ENCODE measurements at regions not wholly inside any gene's neighbourhood (a gene's known extent, or its start where the extent isn't known, plus 50 kb on each side); places are given as distances from the start of the nearest gene placed in this dataset.

DNA sequence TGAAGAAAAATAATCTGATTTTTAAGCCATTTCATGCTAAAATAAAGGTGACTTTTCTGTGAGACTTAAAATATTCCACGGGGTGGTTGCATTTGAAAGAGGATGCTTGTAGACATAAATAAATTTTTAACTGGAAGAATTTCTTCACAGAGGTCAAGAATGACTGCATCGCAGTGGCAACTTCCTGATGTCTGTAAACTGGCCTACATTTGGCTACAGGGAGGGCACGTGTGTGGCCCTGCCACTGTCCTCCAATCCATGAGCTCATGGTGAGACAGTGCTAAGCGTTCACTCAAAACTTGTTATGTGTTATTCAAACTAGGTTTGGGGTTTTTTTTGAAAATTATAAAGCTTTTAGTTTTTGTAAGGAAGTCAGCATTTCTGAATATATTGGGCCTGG is 1089.3 kb downstream of the EFNB2 start:
- ATAC-seq = no peak
- intact Hi-C loops (cut with DNase I) = no loop called here

GRCh38 chr13:105445796-105446195 is 1089.7 kb downstream of the EFNB2 start:
- no peak for DNase-seq
- ATAC-seq = no peak
- intact Hi-C loops (cut with DNase I) = no loop called here

More for the DNA sequence above, 1089.3 kb downstream of the EFNB2 start:
- DNase-seq = no peak

DNA sequence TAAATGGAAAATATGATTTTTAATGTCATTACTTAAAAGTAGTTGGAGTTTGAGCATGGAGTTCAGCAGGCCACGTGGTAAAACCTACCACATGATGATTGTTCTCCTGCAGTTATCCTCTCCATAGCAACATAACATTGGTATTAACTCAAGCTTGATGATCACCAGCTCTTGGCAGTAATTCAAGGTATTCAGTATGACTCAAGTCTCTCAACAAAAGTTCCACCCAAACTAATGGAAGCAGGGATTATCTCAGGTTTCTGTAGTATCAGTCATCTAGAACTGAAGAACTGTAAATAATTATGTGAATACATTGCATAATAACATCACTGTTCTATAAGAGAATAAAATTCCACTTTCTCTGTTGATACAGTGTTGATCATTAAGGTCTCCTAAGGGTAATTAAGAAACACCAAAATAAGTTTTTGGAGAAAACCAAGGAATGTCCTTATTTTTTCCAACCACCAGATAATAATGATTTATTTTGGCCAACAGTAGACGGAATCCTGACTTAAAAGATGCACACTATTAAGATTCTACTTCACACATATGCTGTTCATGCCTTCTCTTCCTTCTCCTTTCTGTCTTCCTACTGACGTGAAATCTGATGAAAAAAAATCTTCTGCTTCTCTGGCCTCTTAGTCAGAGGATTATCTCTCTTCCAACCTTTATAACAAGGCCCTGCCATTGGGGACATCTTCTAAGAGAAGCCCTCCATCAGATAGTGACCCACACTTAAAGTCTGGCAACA is 1092.3 kb downstream of the EFNB2 start:
- intact Hi-C loops (cut with DNase I) = no loop called here
- ATAC-seq (peak; percentile 50 to 98), DNase-seq (no peak)

GRCh38 chr13:105442040-105442439 is 1093.4 kb downstream of the EFNB2 start:
- DNase-seq (no peak), ATAC-seq (no peak)
- intact Hi-C loops (cut with DNase I) = no loop called here

DNA sequence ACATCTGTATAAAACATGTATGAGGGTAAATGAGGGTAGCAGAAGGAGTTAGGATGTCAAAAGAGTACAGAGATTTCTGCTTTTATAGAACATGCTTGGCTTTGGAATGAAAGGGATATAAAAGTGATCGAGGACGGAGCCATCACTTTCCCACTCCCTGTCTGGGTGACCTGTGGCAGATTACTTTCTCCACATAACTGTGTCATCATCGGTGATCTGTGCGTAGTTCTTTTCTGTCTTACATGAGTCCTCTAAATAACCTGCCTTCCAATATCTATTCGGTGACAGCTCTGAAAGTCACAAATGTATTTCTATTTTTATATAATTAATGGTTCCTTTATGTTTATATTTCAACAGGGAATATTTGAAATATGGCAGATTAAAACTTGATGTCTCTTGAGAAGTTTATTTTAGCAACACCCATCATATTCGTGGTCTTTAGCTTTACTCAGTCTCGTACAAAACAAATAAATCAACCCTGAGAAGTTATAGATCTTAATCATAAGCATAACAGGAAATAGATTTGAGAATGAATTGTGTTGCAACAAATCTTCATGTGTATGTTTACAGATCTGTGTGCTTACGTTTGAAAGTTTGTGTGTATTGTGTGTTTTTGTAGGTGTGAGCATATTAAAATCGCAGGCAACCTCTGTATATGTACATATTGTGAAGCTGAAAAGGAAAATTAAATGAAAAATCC is 1094.3 kb downstream of the EFNB2 start:
- DNase-seq (no peak), ATAC-seq (no peak)
- intact Hi-C loops (cut with DNase I) = no loop called here

GRCh38 chr13:105436943-105437342 is 1098.5 kb downstream of the EFNB2 start:
- DNase-seq (no peak), ATAC-seq (peak in 1 of 2 donors; percentile 30)

DNA sequence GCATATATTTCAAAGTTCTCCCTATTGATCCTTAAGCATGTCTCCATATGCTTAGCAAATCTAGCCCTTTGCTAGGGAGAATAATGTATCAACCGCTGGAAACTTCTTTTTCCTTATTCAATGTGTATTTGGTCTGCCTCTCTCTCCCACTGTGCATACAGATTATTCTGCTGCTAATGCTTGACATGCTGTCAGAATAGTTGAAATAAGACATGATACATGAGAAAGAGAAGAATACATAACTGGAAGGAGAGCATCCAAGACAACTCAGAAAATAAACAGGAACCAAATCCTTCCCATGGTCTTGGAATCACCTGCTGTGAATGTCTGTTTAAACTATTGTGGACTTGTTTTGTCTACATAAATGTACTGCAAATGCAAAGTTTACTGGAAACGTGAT is 1103.0 kb downstream of the EFNB2 start:
- no peak for DNase-seq
- ATAC-seq = no peak
- intact Hi-C loops (cut with DNase I) = no loop called here

More at GRCh38 chr13:105436943-105437342, 1098.5 kb downstream of the EFNB2 start:
- intact Hi-C loops (cut with DNase I) = no loop called here

GRCh38 chr13:105428811-105429210 is 1106.7 kb downstream of the EFNB2 start:
- peak in 1 of 2 donors; percentile 45 for ATAC-seq

DNA sequence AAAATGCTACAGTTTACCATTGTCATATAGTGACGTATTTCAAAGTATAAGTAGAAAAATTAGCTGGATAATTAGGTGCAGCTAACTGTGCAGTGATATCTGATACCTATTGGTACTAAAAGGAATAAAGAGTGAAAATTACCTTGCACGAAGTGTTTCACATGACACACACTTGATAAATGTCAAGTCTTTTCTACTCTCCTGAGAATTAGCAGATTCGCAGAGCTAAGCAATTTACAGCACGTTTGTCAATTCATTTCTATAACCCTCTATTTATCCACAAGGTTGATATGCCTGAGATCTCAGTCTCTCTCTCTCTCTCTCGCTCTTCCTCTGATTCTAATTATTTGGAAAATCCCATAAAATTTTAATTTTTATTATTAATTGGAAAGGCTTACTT is 1109.0 kb downstream of the EFNB2 start:
- intact Hi-C loops (cut with DNase I) = no loop called here
- no peak for ATAC-seq
- no peak for DNase-seq

More at GRCh38 chr13:105428811-105429210, 1106.7 kb downstream of the EFNB2 start:
- no peak for DNase-seq
- intact Hi-C loops (cut with DNase I) = no loop called here

GRCh38 chr13:105414639-105415038 is 1120.8 kb downstream of the EFNB2 start:
- ATAC-seq = no peak
- intact Hi-C loops (cut with DNase I) = no loop called here
- DNase-seq = no peak

GRCh38 chr13:105412171-105412570 is 1123.3 kb downstream of the EFNB2 start:
- ATAC-seq (no peak), DNase-seq (no peak)
- intact Hi-C loops (cut with DNase I) = no loop called here

GRCh38 chr13:105410602-105411001 is 1124.9 kb downstream of the EFNB2 start:
- ATAC-seq = no peak
- intact Hi-C loops (cut with DNase I) = no loop called here

GRCh38 chr13:105406551-105406950 is 1128.9 kb downstream of the EFNB2 start:
- intact Hi-C loops (cut with DNase I) = no loop called here

More at GRCh38 chr13:105410602-105411001, 1124.9 kb downstream of the EFNB2 start:
- DNase-seq = peak; percentile 61

DNA sequence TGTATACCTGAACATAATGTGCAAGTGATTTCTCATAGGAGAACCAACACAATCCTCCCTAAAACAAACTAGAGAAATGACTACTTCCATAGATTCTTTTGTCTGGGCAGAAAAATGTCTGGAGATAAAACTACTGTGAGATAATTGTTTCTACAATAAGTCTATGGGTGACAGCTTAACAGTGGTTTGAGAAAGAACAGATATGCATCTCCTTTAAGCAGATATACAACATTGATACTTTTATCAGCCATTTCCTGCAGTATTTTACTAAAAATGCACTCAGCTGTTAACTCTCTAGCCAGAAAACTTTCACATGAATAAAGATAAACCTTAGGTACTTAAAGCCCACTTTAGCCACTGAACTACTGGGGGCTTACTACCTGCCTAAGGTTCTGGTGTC is 1132.4 kb downstream of the EFNB2 start:
- DNase-seq = no peak
- intact Hi-C loops (cut with DNase I) = no loop called here
- ATAC-seq = no peak

More at GRCh38 chr13:105406551-105406950, 1128.9 kb downstream of the EFNB2 start:
- ATAC-seq = no peak
- no peak for DNase-seq

DNA sequence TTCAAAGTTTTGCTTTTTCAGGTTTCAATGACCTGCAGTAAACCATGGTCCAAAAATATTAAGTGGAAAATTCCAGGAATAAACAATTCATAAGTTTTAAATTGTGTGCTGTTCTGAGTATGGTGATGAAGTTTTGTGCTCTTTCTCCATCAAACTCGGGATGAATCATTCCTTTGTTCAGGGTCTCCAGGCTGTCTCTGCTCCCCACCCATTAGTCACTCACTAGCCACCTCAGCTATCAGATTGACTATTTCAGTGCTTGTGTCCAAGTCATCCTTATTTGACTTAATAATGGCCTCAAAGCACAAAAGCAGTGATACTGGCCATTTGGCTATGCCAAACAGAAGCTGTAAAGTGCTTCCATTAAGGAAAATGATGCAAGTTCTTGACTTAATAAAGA is 1140.4 kb downstream of the EFNB2 start:
- intact Hi-C loops (cut with DNase I) = no loop called here
- DNase-seq = no peak
- no peak for ATAC-seq

GRCh38 chr13:105389373-105389772 is 1146.1 kb downstream of the EFNB2 start:
- DNase-seq = no peak
- no peak for ATAC-seq
- intact Hi-C loops (cut with DNase I) = no loop called here

- no peak for ATAC-seq
- intact Hi-C loops (cut with DNase I) = no loop called here
Measured at GRCh38 chr13:105377452-105377851, 1158.0 kb downstream of the EFNB2 start.

DNA sequence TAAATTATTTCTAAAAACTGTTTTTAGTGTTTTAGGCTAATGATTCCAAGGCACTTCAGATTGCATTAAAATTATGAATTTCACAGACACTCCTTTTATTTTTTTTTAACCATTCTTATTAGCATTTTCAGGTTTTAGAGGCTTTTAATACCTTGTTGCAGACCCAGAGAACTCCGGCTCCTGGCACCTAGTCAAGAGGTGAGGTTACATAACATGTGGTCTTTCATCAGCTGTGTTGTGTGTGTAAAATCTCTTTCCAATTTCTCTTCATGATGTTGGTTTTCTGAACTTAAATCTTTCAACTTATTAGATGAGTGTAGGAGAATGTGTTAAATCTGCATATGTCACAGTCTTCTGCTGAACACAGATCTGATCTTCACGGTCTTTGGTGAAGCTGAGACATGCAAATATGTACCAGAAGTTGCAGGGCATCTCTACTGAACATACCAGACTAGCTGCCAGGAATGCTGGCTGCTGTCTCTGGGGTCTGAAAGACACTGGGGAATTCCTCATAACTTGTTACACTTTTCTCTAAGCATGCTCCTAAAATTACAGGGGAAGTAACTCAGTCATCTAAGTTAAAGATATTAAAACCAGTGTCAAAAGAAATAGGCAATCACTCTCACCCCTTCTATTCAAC is 1165.3 kb downstream of the EFNB2 start:
- intact Hi-C loops (cut with DNase I) = no loop called here
- DNase-seq (no peak), ATAC-seq (no peak)

More at GRCh38 chr13:105377452-105377851, 1158.0 kb downstream of the EFNB2 start:
- no peak for DNase-seq

DNA sequence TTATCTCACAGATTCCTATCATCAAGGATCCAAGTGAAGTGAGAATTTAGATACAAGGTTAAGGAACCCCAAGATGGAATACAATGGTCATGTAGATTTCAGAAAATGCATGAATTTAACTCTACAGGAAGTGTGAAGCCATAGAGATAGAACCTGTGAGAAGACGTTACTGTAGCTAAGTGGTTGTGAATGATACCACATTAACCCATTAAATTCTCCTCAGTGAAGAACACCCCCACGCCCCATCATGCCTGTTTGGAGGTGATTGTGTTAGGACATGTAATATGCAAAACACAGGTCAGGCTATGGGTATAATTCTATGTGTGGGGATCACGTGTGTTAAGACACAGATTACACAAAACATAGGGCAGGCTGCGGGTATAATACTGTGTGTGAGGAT is 1166.7 kb downstream of the EFNB2 start:
- intact Hi-C loops (cut with DNase I) = no loop called here
- ATAC-seq (no peak), DNase-seq (no peak)

GRCh38 chr13:105365831-105366230 is 1169.6 kb downstream of the EFNB2 start:
- ATAC-seq (no peak), DNase-seq (no peak)
- intact Hi-C loops (cut with DNase I) = no loop called here

Measured in left cardiac atrium (tissue), 4 donors.